Liver (tissue), 3 donors: ENCODE measurements at regions not wholly inside any gene's neighbourhood (a gene's known extent, or its start where the extent isn't known, plus 50 kb on each side); places are given as distances from the start of the nearest gene placed in this dataset.

Experiments
- CTCF ChIP-seq: fragments of 150-350 bp; IDR thresholded peaks from 2 replicates; pipeline ENCODE4 v1.5.1; 2017; ENCODE audit warnings: improper control_type of control experiment, low read depth, low read length; ENCODE audit not compliant: missing input control
- JUND ChIP-seq, 2 donors: IDR thresholded peaks; 2 replicates each; pipeline ENCODE4 v1.6.1; 2016; ENCODE audit warnings: antibody characterized with exemption in 2 of 2
- donor health status: healthy.
- donor health status: healthy.

GRCh38 chr21:28239340-28239739, 753.3 kb downstream of the LTN1 start:
- TF ChIP-seq CTCF = no peak
- TF ChIP-seq JUND (IDR thresholded peaks at IDR 0.05) = no peak
